Muscle layer of duodenum (tissue), 2 donors: ENCODE measurements at regions not wholly inside any gene's neighbourhood (a gene's known extent, or its start where the extent isn't known, plus 50 kb on each side); places are given as distances from the start of the nearest gene placed in this dataset.

Source experiments
- H3K27ac ChIP-seq: one replicate; pipeline ENCODE4 v1.7.0; 2013; ENCODE audit warnings: mild to moderate bottlenecking, low read length
- H3K27me3 ChIP-seq: one replicate; pipeline ENCODE4 v1.7.0; 2013; ENCODE audit warnings: low read depth, mild to moderate bottlenecking, control low read depth, low read length
- H3K36me3 ChIP-seq, 2 donors: one replicate each; pipeline ENCODE4 v1.7.0; 2013; ENCODE audit warnings: low read length in 2 of 2, control low read depth in 1 of 2, mild to moderate bottlenecking in 1 of 2; ENCODE audit not compliant: insufficient read depth in 2 of 2, control insufficient read depth in 1 of 2
- H3K4me1 ChIP-seq, 2 donors: one replicate each; pipeline ENCODE4 v1.7.0; 2013; ENCODE audit warnings: low read length in 2 of 2, mild to moderate bottlenecking in 2 of 2, control low read depth in 1 of 2, moderate library complexity in 1 of 2; ENCODE audit not compliant: insufficient read depth in 2 of 2, control insufficient read depth in 1 of 2
- H3K4me3 ChIP-seq, 2 donors: one replicate each; pipeline ENCODE4 v1.7.0; 2013; ENCODE audit warnings: low read length in 2 of 2, low read depth in 1 of 2, mild to moderate bottlenecking in 1 of 2
- H3K9me3 ChIP-seq, 2 donors: one replicate each; pipeline ENCODE4 v1.7.0; 2013; ENCODE audit warnings: low read length in 2 of 2, control low read depth in 1 of 2, mild to moderate bottlenecking in 1 of 2; ENCODE audit not compliant: control insufficient read depth in 1 of 2
- donor health status: healthy.

DNA sequence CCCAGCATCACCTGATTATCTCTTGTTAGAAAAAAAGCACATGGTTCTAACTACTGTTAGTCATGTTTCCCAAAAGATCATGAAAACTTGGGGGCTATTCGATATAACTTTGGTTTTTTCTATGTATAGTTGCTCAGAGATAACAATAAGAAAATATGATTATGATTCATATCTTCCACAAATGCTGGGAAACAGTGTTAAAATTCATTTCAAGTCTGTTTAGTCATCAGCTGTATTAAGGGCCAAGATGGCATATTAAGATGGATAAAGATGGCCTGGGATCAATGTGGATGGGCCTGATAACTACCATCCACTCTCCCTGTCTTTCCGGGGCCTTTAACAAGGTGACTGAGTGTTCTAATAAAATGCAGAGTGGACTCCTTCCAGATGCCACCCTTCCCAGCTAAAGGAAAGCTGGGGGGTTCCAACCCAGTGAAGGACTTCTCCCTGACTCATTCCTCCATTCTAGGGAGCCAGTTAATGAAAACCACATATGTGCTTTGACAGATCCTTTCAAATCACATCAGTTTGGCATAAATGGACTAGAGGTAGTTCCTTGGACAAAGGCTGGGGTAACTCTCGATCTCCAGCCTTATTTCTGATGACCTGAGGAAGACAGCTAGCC, 221.6 kb downstream of the VAPA start:
- no peaks in the 10 kb centered on the region for H3K9me3 ChIP-seq
- no peak overlapping the region for H3K4me3 ChIP-seq
- H3K36me3 ChIP-seq = no peaks in the 10 kb centered on the region
- H3K4me1 ChIP-seq = peaks cover 0 to 9% of the 10 kb centered on the region in 2 donors
- no peaks in the 10 kb centered on the region for H3K27me3 ChIP-seq
- H3K27ac ChIP-seq = no peak overlapping the region

- Histone ChIP-seq H3K4me3 (no peak overlapping the region), H3K27ac (no peak overlapping the region), H3K9me3 (no peaks in the 10 kb centered on the region), H3K36me3 (no peaks in the 10 kb centered on the region), H3K4me1 (no peaks in the 10 kb centered on the region), H3K27me3 (no peaks in the 10 kb centered on the region)
Measured at GRCh38 chr18:10138719-10139118, 224.9 kb downstream of the VAPA start.

DNA sequence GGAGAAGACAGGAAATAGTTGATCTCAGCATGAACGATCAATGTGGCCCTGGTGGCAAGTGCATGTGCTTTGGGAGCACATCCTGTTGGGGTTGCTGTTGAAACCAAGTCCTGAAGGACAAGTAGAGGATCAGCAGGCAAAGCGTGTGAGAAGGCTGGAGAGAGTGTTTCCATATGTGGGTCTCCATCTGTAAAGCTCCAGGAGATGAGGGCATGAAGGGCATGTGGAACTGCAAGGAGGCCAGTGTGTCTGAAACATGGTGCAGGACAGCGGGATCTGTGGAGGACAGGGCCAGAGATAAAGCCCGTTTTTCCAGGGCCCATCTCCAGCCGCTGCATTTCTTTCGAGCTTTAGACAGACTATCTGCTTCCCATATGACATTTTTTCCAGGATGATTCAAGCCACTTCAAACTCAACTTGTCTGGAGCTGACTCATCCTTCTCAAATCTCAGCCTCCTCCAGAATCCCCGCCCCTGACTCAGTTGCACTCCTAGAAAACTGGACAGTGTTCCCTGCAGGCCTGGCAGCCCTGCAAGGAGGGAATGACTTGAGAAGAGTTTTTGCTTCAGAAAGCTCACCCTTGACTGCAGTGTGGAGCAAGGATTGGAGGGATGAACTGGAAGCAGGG, 226.1 kb downstream of the VAPA start:
- Histone ChIP-seq H3K27me3 (no peaks in the 10 kb centered on the region), H3K36me3 (no peaks in the 10 kb centered on the region), H3K4me1 (no peaks in the 10 kb centered on the region), H3K9me3 (no peaks in the 10 kb centered on the region), H3K27ac (no peak overlapping the region), H3K4me3 (no peak overlapping the region)

DNA sequence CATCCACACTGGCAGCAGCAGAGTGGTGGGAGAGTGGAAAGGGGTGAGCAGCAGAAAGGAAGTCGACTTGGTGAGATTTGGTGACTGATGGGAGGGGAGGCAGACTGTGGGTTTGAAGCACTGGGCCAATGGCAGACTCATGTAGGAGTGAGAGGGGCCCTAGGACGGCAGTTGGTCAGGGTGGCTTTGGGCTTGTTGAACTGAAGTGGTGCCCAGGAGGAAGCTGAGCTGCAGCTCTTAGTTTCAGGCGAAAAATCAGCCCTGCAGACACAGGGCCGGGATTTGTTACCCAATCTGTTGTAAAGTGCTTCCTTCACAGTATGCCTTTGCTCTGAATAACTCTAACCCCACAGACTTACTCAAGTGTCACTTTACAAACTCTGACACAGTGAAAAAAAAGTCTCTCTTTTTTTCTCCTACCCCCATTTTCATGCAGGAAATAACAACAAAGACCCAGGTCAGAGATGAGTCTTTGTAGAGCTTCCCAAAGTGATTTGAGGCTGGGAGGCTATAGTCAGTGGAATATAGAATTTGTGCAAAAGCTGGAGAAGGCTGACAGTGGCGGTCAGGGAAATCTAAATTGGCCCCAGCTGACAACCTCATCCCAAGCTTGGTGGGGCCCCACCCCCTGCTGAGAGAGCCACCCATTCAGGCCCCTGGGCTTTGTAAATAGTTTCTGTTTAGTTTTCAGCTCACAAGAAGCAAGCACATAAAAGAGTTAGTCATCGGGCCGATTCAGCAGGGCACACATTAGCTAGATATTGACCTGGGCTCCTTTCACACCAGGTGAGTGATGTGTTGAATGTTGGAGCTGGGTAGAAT, 226.9 kb downstream of the VAPA start:
- no peaks in the 10 kb centered on the region for H3K9me3 ChIP-seq
- H3K4me1 ChIP-seq = no peaks in the 10 kb centered on the region
- H3K27me3 ChIP-seq = no peaks in the 10 kb centered on the region
- H3K4me3 ChIP-seq = no peak overlapping the region
- no peaks in the 10 kb centered on the region for H3K36me3 ChIP-seq
- H3K27ac ChIP-seq = no peak overlapping the region

GRCh38 chr18:10141559-10141958, 227.7 kb downstream of the VAPA start:
- Histone ChIP-seq H3K27ac (no peak overlapping the region), H3K36me3 (no peaks in the 10 kb centered on the region), H3K27me3 (no peaks in the 10 kb centered on the region), H3K4me3 (no peak overlapping the region), H3K4me1 (no peaks in the 10 kb centered on the region), H3K9me3 (no peaks in the 10 kb centered on the region)

- Histone ChIP-seq H3K4me1 (no peaks in the 10 kb centered on the region), H3K36me3 (no peaks in the 10 kb centered on the region), H3K9me3 (no peaks in the 10 kb centered on the region), H3K27ac (no peak overlapping the region), H3K27me3 (no peaks in the 10 kb centered on the region), H3K4me3 (no peak overlapping the region)
Measured at GRCh38 chr18:10142056-10142455, 228.2 kb downstream of the VAPA start.

DNA sequence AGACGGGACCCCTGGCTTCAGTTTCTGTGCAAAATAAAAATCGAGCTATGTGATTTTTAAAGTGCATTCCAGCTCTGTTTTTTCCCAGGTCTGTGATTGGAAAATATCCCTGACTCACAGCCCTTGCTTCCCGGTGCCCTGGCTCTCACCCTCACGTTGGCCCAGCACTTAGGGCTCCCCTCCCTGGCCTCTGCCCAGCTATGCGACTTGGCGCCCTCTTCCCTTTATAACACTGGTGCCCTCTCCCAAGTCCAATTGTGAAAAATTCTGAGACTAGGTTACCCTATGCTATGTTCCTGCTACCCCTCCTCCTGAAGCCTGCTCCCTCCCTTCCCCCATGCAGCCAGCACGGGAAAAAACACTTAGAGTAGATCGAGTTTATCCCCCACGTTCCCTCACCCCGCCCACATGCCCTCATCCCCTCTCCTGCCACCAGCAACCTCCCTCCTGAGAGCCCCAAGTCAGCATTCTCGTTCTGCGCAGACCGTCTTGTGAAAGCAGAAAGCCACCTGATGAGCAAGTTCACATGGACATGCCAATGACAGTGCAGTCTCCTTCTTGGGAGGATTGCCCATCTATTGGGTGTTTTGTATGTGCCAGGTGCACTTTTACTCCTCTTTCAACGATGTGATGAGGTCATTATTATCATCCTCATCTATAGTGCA, 228.8 kb downstream of the VAPA start:
- no peaks in the 10 kb centered on the region for H3K9me3 ChIP-seq
- no peaks in the 10 kb centered on the region for H3K27me3 ChIP-seq
- H3K27ac ChIP-seq = no peak overlapping the region
- no peaks in the 10 kb centered on the region for H3K36me3 ChIP-seq
- no peaks in the 10 kb centered on the region for H3K4me1 ChIP-seq
- no peak overlapping the region for H3K4me3 ChIP-seq

DNA sequence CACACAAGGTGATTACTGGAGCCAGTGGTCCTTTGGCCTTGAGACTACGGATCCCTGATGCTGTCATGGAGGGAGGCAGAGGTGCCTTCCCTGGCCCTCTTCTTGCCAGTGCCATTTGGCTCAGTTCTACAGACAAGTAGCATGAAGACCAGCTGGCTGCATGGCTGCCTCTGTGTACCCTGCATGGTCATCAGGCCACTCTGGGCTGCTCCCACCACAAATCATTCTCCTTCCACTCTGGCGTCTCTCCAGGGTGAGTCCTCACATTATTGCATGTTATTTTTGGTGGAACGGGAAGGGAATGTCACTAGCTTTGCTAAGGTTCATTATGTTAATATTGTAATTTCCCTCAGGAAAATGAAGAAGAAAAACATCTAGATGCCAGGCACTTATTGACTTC, 229.8 kb downstream of the VAPA start:
- Histone ChIP-seq H3K4me1 (no peaks in the 10 kb centered on the region), H3K4me3 (no peak overlapping the region), H3K27me3 (no peaks in the 10 kb centered on the region), H3K9me3 (no peaks in the 10 kb centered on the region), H3K36me3 (no peaks in the 10 kb centered on the region), H3K27ac (no peak overlapping the region)

GRCh38 chr18:10145546-10145945, 231.7 kb downstream of the VAPA start:
- Histone ChIP-seq H3K9me3 (no peaks in the 10 kb centered on the region), H3K27me3 (no peaks in the 10 kb centered on the region), H3K4me3 (no peak overlapping the region), H3K27ac (no peak overlapping the region), H3K36me3 (no peaks in the 10 kb centered on the region), H3K4me1 (no peaks in the 10 kb centered on the region)

DNA sequence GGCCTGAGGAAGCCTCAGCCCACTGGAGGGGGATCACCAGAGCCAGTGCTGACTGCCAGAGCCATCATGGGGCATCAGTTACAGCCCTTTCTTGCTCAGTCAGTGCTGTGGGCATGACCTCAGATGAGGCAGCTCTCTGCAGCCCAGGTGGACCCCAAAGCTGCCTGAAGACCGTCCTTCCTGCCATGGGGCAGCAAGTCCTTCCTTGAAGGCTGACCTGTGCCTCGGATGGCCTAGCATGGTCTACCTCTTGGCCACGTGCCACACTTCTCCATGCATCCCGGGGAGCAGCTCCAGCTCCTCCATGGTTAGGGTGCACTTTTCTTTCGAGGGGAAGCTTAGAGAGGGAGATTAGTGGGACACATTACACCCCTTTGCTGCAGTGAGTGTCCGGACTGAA, 233.4 kb downstream of the VAPA start:
- Histone ChIP-seq H3K4me3 (no peak overlapping the region), H3K4me1 (no peaks in the 10 kb centered on the region), H3K9me3 (no peaks in the 10 kb centered on the region), H3K27me3 (no peaks in the 10 kb centered on the region), H3K36me3 (no peaks in the 10 kb centered on the region), H3K27ac (no peak overlapping the region)

DNA sequence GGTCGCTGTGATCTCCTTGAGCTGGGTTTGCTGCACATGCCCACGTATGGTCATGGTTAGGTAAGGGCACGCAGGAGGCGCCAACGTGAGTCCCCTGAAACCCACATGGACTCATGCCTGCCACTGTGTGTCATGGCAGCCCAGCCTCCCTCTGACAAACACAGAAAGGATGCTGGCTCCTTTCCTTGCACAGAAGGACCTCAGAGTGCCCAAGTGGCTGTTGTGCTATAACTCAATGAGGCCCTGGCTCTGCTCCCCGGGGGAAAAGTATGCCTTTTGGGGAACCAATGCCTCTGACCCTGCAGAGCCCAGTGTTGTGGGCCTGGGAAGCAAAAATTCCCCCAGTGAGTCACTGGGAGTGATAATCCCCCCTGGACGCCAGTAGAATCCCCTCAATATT, 233.9 kb downstream of the VAPA start:
- no peaks in the 10 kb centered on the region for H3K36me3 ChIP-seq
- no peak overlapping the region for H3K4me3 ChIP-seq
- no peaks in the 10 kb centered on the region for H3K4me1 ChIP-seq
- H3K27ac ChIP-seq = no peak overlapping the region
- H3K27me3 ChIP-seq = no peaks in the 10 kb centered on the region
- no peaks in the 10 kb centered on the region for H3K9me3 ChIP-seq
